D721Med (cell line): ENCODE measurements at regions not wholly inside any gene's neighbourhood (a gene's known extent, or its start where the extent isn't known, plus 50 kb on each side); places are given as distances from the start of the nearest gene placed in this dataset.

ENCODE experiments used
- DNase-seq: peaks from one replicate; pipeline ENCODE4 v3.0.0; 2011; ENCODE audit warnings: low spot score; ENCODE audit not compliant: insufficient read length
- FAIRE-seq: peaks from 2 replicates; lab custom pipeline; 2011; peaks lifted over from hg19 to GRCh38; lab: Jason Lieb, UNC
- CTCF ChIP-seq: IDR thresholded peaks from 2 replicates; pipeline ENCODE4 v1.5.1; 2012; ENCODE audit warnings: mild to moderate bottlenecking, control low read depth; ENCODE audit not compliant: insufficient read depth; ENCODE audit errors: missing control alignments

GRCh38 chr2:228720895-228721294, 539.4 kb upstream of the SPHKAP start:
- TF ChIP-seq CTCF, result no peak
- no peak for DNase-seq
- FAIRE-seq, result no peak

- DNase-seq (no peak), FAIRE-seq (no peak)
- no peak for TF ChIP-seq CTCF
Measured at GRCh38 chr2:228709788-228710371, 528.4 kb upstream of the SPHKAP start.

- DNase-seq (no peak), FAIRE-seq (no peak)
- TF ChIP-seq CTCF, result no peak
Measured at GRCh38 chr2:228707846-228708245, 526.4 kb upstream of the SPHKAP start.

- TF ChIP-seq CTCF, result no peak
- FAIRE-seq (no peak), DNase-seq (no peak)
Measured at GRCh38 chr2:228705318-228705717, 523.8 kb upstream of the SPHKAP start.

- TF ChIP-seq CTCF, result no peak
- DNase-seq (no peak), FAIRE-seq (no peak)
Measured at GRCh38 chr2:228703152-228703551, 521.7 kb upstream of the SPHKAP start.

GRCh38 chr2:228701506-228701905, 520.0 kb upstream of the SPHKAP start:
- TF ChIP-seq CTCF, result no peak
- FAIRE-seq, result no peak

GRCh38 chr2:228700638-228701037, 519.2 kb upstream of the SPHKAP start:
- no peak for TF ChIP-seq CTCF
- no peak for FAIRE-seq
- DNase-seq, result no peak

More at GRCh38 chr2:228701506-228701905, 520.0 kb upstream of the SPHKAP start:
- no peak for DNase-seq
